GM21381 (cell line): ENCODE measurements at regions not wholly inside any gene's neighbourhood (a gene's known extent, or its start where the extent isn't known, plus 50 kb on each side); places are given as distances from the start of the nearest gene placed in this dataset.

ENCODE experiments used
- ATAC-seq: cut with Tn5 transposase; IDR thresholded peaks from one replicate; pipeline ENCODE4 v1.9.1; 2021; ENCODE audit warnings: mild to moderate bottlenecking, moderate library complexity; ENCODE audit not compliant: unreplicated experiment

DNA sequence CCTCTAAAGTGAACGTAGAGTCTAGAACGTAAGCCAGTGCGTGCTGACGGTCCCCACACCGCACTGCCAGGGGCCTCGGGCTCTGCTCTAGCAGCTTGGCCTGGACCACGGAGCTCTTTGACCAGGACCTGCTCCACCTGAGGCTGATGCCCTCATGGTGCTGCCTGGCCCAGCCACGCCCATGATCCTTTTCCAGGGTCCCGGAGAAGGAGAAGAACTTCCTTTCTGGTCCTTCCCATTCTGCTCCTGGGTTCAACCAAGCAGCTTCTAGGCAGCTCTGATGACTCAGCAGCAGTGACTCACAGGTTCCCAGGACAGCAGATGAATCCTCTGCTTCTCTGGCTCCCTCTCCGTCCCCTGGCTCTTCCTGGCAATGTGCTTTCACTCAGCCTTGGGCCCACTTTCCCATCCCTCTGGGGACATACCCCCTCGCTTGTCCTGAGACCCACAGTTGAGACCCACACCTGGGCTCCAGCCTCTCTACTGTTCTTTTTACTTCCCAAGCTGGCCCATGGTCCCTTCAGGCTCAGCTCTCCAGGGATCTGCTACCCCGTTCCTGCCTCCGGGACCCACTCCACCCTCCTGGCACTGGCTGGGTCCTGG is 246.3 kb upstream of the RAB4A start:
- ATAC-seq: no peak

DNA sequence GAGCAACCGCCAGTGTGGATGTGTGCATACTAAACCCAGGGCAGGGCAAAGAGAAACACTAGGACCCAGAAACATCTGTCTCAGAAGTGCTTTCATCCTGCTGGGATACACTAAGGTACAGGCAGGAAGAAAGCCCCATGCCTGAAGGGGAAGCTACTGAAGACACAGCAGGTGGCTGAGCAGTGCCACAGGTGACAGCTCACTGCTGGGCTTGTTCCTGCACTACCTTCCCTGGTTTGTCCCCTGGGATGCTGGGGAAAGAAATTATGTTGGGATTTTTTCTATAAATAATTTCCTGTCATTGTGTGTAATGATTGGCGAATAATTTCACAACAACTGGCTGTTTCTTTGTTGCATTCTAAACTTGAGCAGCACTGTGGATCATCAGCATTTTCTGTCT is 245.3 kb upstream of the RAB4A start:
- no peak for ATAC-seq

DNA sequence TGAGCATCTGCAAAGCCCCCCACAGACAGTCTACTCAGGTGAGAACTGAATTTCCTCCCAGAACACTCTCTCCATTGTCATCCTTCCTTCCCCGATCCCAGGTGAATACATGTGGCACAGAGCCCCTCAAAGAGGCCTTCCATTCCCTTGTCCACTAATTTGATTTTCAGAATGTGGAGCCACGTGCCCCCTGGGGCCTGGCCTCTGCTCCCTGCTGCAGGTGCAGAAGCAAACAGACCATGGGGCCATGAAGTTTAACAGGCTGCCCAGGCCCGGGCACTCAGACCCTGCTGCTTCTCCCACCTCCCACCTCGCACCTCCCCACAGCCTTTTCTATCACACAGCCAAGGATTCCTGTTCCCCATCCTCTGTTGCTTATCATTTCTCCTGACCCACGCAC is 243.8 kb upstream of the RAB4A start:
- ATAC-seq: no peak

DNA sequence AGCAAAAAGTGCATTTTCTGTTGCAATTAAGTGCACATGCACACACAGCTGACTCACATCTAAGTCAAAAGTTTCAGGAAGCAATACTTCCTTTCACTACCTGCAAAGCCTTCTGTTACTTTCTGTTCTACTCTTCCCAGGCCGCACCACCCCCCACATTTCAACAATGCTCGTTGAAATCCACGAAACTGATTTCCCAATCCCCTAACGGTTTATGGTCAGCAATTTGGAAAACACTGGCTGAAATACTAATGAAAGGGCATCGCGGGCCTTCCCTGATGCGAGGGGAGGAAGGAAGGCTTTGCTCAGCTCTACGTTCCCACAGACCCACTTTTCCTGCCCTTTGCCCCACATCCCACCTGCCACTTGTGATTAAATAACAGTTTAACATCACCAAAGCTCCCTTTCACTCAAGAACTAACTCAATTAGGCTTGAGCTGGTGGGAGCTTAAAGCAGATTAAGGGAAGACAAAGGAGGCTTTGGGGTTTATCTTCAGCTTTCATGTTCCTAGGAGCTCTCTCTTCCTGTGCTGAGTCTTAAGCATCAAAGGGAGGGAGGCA is 243.2 kb upstream of the RAB4A start:
- no peak for ATAC-seq

DNA sequence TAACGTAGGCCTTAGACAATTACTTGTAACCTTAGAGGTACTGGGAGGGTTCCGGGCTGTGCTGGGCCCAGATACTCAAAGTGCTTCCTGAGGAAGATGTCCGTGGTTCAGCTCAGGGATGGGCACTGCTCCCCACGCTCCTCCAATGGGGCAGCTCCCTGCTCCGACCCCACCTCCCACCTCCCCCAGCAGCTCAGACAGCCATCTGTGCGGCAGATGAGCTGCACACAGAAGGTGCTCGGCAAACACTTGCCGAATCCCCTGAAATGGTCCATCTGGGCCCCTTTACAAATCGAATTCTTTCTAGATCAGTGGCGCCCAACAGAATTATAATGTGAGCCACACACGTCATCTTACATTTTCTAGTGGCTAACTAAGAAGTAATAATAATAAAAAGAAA is 242.4 kb upstream of the RAB4A start:
- ATAC-seq: no peak

DNA sequence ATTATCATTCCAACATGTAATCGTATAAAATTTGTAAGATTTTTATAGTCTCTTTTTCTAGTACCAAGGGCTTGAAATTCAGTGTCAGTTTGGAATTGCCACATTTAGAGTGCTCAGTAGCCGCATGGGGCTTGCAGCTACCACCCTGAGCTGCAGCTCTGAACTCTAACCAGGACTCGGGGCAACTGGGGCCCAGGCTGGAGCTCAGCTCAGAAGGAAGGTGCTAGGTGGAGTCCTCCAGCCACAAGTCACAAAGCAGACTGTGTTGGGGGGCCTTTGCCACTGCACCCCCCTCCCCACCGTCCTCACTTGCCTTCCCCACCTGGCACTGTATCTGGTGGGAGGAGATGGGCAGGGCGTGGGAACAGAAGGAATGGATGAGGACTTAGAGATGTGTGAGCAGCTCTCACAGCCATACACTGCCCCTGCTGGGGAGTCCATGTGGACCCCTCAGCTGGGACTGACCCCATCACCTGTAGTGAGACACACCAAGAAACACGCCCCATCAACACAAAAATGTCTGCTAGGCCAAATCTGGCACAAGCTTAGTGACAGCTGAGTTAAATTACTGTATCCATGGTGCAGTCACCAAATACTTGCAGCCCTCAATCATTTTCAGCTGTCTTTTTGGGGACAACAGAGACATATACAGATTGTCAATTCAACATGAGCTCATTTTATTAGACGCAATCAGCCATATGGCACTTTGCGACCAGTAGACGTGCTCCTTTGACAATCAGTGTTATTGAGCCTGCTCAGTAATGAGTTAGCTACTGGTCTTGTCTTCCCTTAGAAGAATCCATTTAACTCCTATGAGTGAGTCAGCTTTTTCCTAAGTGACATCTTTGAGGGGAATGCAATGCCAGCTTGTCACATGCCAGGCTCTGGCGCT is 241.7 kb upstream of the RAB4A start:
- ATAC-seq: no peak

DNA sequence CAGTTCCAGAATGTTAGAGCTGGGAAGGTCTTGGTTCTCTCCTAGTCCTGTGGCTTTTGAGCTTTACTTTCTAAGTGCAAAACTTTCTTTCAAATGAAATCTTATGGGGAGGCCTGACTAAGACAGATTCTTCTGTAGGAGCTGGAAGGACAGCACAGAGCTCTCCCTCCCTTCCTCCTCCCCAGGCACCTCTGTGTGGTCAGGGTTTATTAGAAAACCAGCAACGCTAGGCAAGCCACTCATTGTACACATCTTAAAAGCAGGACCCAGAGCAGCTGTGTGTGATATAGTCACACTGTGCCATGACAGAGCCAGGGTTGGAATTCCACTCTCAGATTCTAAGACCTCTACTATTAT is 241.1 kb upstream of the RAB4A start:
- ATAC-seq: no peak

DNA sequence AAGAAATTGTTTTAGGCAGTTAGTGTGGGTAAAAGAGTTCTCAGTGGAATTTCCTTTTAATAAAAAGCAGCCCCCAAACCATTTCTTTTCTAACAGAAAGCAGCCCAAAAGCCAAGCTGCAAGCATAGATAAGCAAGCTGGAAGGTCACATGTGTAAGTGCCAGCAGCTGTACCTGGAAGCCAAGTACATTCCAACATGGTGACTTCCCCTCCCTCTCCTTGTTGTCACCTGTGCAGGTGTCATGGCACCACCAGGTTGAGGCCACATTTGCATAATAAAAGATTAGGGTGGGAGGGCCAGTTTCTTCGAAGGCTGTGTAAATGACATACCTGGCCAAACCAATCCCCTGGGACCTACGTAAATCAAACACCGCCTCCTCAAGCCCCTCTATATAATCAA is 240.3 kb upstream of the RAB4A start:
- ATAC-seq: no peak

DNA sequence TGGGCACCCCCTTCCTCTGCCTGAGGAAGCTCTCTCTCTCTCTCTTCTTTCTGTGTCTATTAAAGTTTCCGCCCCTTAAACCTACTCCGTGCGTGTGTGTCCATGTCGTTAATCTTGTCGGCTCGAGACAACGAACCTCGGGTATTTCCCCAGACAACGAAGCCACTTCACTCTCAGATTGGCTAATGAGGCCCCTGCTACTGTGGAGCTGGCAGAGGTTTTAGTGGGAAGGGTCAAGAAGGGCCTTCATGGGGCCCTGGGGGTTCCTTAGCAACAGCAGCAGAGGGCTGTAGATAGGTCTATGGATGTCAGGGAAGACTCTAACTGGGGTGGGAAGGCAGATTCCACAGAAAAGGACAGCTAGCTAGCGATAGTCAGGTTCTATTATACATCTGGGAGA is 239.8 kb upstream of the RAB4A start:
- ATAC-seq: no peak

DNA sequence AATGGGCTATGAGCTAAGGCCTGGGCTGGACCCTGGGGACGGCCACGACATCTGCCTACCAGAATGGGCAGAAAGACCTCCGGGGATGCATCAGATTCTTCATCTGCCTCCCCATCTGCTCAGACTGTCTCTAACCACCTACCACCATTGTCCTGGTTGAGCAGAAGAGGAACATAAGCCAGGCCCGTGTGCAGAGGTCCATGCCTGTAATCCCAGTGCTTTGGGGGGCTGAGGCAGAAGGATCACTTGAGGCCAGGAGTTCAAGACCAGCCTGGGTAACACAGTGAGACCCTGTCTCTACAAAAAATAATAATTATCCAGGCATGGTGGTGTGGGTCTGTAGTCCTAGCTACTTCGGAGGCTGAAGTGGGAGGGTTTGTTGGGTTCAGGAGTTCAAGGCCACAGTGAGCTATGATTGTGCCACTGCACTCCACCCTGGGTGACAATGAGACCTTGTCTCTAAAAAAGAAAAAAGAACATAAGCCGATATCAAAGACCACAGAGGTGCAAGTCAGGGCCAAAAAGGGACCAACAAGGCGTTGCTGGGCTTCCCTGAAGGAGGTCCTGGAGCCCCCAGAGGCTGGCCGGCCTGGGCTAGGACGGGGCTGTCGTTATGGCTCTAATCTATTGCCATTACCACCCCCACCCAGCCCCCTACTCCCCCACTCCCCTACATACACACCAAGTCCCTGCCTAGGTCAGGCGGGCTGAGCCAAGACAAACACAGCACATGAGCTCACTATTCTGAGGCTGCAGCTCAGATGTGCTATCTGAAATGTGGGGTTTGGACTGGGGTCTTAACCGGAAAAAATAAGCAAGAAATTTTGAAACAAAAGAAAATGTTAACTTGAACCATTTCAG is 239.2 kb upstream of the RAB4A start:
- no peak for ATAC-seq

DNA sequence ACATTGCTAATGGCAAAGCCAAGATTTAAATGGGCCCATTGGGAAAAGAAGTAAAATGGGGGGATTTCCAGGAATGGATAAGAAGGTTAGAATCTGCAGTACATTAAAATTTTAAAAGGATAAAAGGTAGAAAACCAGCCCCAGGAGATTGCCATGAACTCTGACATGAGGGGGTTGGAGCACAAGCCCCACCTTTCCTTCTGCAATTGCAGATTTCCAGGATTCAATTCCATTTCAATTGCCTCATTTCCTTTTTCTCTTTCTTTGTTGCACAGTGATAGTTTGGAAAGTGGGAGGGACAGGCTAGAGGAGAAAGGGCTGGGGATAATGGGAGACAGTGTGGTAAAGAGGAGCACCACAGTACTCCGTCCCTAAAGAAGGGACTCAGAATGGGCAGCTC is 238.5 kb upstream of the RAB4A start:
- no peak for ATAC-seq

DNA sequence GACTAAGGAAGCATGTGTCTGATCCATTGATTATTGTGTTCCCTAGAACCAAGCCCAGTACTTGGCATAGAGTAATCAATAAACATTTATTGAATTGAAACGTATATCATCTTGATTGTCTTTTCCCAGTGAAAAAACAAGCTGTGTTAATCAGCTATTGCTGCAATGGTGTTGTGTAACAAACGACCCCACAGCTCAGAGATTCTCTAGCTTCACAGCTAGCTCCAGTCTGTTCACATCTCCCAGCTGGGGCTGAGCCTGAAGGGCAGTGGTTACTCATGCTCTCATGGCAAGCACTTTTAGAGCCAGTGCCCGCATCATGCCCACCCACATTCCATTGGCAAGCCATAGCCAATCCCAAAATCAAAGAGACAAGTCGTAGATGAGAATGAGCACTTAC is 237.4 kb upstream of the RAB4A start:
- ATAC-seq: no peak

DNA sequence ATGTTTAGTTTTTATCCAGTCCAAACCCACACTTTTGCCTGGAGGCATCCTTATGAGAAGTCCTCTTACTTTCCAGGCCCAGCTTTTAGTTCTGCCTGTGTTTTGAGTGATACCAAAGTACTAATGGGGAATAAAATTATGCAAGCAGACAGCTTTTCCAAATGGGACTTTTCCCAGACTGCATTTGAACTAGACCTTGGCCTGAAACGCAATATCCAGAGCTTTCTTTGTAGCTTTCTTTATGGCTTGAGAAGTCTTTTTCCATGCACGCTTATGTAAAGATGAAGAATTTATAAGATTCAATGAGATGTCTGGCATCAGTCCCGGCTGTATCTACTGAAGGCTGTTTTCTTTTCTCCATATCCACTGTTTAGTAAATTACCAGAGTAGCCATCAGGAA is 236.6 kb upstream of the RAB4A start:
- ATAC-seq: no peak

DNA sequence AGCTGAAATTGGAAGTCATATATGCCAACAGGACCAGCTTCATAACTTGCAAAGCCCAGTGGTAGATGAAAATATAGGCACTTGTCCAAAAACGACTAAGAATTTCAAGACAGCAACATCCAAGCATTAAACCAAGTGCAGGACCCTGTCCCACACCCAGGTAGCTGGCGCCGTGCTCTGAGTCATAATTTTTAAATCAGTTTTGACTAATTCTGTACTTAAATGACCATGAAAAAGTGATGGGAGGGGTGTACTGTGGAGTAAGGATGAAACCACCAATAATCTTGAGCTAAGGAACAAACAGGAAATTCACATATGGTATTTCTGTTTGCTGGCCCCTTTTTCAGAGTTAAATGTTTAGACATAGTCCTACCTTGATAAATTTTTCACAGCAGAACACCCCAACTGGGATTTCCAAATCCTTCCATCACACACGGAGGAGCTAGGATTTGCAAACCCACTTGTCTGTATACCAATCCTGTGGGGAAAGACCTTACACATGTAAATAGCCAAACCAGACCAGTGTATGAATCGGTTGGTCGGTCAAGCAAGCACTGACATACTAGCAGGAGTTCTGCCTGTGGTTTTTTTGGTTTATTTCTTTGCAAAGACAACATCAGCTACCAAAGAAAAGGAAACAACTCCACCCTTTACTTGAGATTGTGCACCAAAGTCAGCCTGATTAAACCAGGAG is 235.7 kb upstream of the RAB4A start:
- ATAC-seq: peak; percentile 90

DNA sequence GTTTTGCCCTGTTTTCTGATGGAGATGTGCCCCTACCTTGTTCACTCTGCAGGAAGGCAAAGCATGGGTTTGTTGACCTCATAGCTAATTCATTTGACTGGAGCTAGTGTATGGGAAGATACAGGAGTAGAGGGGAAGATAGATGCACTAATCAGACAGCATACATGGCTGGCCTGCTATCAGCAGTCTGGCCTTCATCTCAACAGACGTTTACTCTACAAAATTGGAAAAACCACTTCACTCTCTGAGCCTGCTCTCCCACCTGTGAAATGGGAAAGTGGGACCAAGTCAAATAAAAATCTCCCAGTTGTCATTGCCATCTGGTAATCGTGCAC is 235.2 kb upstream of the RAB4A start:
- ATAC-seq: peak; percentile 29

DNA sequence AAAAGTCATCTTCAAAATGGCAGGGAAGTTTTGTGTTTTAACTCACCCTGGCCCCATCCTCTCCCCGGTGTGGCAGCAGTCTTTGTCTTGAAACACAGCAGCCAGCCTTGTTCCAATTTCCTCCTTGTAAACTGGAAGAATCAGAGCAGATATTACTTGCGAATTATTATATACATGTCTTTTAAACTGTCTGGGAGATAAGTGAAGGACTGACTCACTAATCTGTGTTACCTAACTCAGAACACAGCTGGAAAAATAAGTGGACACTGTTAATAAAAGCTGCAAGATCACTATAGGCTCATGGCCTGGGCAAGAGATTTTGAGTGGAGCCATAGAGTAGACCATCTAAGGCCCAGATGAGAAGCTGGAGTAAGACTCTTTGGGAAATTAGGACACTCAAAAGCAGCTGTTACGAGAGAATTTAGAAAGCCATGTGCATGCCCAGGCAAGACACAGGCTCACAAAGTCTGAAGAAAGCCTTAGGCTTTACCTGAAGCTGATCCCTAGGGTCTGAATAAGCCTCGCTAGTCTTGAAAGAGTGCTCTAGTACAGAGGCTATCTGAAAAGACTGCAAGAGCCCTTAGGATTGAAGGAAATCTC is 233.0 kb upstream of the RAB4A start:
- ATAC-seq: no peak

DNA sequence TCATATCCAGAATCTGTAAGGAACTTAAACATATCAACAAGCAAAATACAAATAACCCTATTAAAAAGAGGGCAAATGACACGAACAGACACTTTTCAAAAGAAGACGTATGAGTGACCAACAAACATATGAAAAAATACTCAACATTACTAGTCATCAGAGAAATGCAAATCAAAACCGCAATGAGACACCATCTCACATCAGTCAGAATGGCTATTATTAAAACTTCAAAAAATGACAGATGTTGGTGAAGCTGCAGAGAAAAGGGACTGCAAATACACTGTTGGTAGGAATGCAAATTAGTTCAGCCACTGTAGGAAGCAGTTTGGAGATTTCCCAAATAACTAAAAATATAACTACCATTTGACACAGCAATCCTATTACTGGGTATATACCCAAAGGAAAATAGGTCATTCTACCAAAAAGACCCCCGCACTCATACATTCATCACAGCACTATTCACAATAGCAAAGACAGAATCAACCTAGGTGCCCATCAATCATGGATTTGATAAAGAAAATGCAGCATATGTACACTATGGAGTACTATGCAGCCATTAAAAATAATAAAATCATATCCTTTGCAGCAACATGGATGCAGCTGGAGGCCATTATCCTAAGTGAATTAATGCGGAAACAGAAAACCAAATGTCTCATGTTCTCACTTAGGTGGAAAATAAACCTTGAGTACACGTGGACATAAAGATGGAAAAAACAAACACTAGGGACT is 230.1 kb upstream of the RAB4A start:
- no peak for ATAC-seq

DNA sequence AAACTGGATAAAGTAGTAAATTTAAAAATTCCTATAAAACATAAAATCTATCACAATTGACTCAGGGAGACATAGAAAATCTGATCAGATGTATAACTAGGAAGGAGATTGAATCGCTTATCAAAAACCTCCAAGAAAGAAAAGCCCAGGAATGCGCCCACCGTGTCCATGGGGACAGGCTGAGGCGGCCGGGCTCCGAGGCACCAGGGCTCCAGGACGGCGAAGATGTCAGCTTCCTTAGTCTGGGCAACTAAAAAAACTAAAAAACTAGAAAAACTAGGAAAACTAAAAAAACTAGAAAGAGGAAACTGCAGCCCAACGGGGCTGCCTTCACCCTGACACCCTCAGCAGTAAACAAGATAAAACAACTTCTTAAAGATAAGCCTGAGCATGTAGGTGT is 229.0 kb upstream of the RAB4A start:
- ATAC-seq: no peak

DNA sequence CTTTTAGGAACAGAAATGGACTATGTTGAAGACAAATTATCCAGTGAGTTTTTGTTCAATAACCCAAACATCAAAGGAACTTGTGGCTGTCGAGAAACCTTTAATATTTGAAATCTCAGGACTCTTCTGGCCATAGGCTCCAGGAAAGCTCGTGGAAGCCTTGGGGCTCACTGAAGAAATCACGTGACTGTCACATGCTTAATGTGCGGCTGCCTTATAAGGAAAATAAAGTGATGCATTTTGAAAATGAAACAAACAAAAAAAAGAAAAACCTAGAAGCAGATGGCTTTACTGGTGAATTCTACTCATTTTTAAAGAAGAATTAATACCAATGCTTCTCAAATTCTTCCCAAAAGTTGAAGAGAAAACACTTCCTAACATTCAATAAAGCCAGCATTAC is 228.4 kb upstream of the RAB4A start:
- no peak for ATAC-seq

DNA sequence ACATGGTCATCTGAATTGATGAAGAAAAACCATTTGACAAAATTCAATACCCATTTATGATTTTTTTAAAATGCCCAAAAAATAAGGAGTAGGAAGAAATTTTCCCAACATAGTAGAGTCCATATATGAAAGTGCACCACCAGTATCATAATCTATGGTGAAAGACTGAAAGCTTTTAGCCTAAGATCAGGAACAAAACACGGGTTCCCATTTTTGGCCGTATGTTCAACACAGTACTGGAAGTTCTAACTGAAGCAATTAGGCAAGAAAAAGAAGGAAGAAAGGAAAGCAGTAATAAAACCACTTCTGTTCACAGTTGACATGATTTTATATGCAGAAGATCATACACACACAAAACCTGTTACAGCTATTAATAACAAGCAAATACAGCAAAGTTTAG is 227.8 kb upstream of the RAB4A start:
- ATAC-seq: no peak
